ENCODE measurements at regions not wholly inside any gene's neighbourhood (a gene's known extent, or its start where the extent isn't known, plus 50 kb on each side); places are given as distances from the start of the nearest gene placed in this dataset.

DNA sequence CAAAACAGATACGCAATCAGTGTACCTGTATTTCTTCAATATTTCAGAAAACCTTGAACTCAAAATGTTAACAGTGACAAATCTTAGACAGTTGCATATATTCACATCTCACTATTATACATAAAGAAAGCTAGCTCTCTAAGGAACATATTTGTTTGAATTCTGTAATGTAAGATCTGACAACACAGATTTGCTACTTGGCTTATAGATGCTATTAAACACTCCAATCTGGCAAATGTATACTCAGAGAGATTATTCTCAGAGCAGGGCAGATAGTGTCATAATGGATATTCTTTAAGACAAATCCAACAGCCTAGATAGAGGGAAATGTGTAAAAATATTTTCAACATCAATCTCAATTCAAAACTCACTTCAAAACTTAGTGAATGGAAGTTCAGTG lies 794.5 kb upstream of the CDH9 start:
- H3K27ac ChIP-seq: no peak overlapping the region
- no peaks in the 10 kb centered on the region for H3K27me3 ChIP-seq
- DNase-seq: no peak
- no peaks in the 10 kb centered on the region for H3K9me3 ChIP-seq
- H3K4me3 ChIP-seq: no peak overlapping the region
- no peak for TF ChIP-seq POLR2A (IDR thresholded peaks at IDR 0.05)
- TF ChIP-seq, protein P1, sequence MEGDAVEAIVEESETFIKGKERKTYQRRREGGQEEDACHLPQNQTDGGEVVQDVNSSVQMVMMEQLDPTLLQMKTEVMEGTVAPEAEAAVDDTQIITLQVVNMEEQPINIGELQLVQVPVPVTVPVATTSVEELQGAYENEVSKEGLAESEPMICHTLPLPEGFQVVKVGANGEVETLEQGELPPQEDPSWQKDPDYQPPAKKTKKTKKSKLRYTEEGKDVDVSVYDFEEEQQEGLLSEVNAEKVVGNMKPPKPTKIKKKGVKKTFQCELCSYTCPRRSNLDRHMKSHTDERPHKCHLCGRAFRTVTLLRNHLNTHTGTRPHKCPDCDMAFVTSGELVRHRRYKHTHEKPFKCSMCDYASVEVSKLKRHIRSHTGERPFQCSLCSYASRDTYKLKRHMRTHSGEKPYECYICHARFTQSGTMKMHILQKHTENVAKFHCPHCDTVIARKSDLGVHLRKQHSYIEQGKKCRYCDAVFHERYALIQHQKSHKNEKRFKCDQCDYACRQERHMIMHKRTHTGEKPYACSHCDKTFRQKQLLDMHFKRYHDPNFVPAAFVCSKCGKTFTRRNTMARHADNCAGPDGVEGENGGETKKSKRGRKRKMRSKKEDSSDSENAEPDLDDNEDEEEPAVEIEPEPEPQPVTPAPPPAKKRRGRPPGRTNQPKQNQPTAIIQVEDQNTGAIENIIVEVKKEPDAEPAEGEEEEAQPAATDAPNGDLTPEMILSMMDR (IDR thresholded peaks at IDR 0.05): no peak
- H3K4me1 ChIP-seq: no peaks in the 10 kb centered on the region
- H3K36me3 ChIP-seq (replicated peaks in 1 of 2; ENCODE audit: insufficient read depth in 1 of 2, low read depth in 2 of 2): no peaks in the 10 kb centered on the region
- ATAC-seq: no peak
- intact Hi-C loops (cut with DNase I): no loop called here
- 84% methylated on average over 1 of the region's 1 CpG for WGBS, 2 donors

DNA sequence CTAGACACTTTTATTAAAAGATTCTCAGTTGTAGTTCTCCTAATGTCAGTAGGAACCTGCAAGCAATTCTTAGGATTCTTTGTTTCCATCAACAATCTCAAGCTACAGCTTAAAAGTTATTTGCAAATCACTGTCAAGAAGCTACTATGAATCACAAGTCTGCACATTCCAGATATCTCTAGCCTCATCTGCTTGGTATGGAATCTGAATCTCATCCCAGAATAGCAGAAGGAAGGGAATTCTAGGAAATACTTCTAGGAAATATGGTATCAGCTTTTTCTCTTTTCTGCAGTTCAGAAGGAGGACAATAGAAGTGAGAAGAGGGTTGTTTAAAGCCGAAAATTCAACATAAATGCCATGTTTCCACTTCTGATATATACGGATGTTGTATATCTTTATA lies 792.2 kb upstream of the CDH9 start:
- Histone ChIP-seq H3K36me3 (replicated peaks in 1 of 2; ENCODE audit: insufficient read depth in 1 of 2, low read depth in 2 of 2) (no peaks in the 10 kb centered on the region), H3K4me1 (no peaks in the 10 kb centered on the region), H3K27ac (no peak overlapping the region), H3K9me3 (no peaks in the 10 kb centered on the region), H3K4me3 (no peak overlapping the region), H3K27me3 (no peaks in the 10 kb centered on the region)
- WGBS, 2 donors: 72 to 77% methylated on average over 2 of the region's 2 CpGs
- DNase-seq (no peak), ATAC-seq (no peak)
- intact Hi-C loops (cut with DNase I): no loop called here
- TF ChIP-seq POLR2A (IDR thresholded peaks at IDR 0.05): no peak
- TF ChIP-seq, protein P1 (IDR thresholded peaks at IDR 0.05): no peak

GRCh38 chr5:27821681-27822080 lies 783.3 kb upstream of the CDH9 start:
- H3K27ac ChIP-seq: no peak overlapping the region
- intact Hi-C loops (cut with DNase I): no loop called here
- H3K27me3 ChIP-seq: no peaks in the 10 kb centered on the region
- H3K4me3 ChIP-seq: no peak overlapping the region
- WGBS, 2 donors: 22 to 26% methylated on average over 2 of the region's 2 CpGs
- no peaks in the 10 kb centered on the region for H3K36me3 ChIP-seq (replicated peaks in 1 of 2; ENCODE audit: insufficient read depth in 1 of 2, low read depth in 2 of 2)
- no peaks in the 10 kb centered on the region for H3K9me3 ChIP-seq
- TF ChIP-seq, protein P1 (IDR thresholded peaks at IDR 0.05): no peak
- TF ChIP-seq POLR2A (IDR thresholded peaks at IDR 0.05): no peak
- ATAC-seq: no peak
- no peaks in the 10 kb centered on the region for H3K4me1 ChIP-seq
- no peak for DNase-seq

- no peaks in the 10 kb centered on the region for H3K4me1 ChIP-seq
- no peak for TF ChIP-seq POLR2A (IDR thresholded peaks at IDR 0.05)
- TF ChIP-seq, protein P1 (IDR thresholded peaks at IDR 0.05): no peak
- H3K27me3 ChIP-seq: no peaks in the 10 kb centered on the region
- DNase-seq: no peak
- no peak overlapping the region for H3K4me3 ChIP-seq
- WGBS, 2 donors: 31 to 34% methylated on average over 1 of the region's 1 CpG
- no peaks in the 10 kb centered on the region for H3K36me3 ChIP-seq (replicated peaks in 1 of 2; ENCODE audit: insufficient read depth in 1 of 2, low read depth in 2 of 2)
- no peak for ATAC-seq
- H3K27ac ChIP-seq: no peak overlapping the region
- no peaks in the 10 kb centered on the region for H3K9me3 ChIP-seq
- intact Hi-C loops (cut with DNase I): no loop called here
Observed at GRCh38 chr5:27818888-27819287, 780.5 kb upstream of the CDH9 start.

GRCh38 chr5:27814983-27815382 lies 776.6 kb upstream of the CDH9 start:
- Histone ChIP-seq H3K27ac (no peak overlapping the region), H3K4me1 (no peaks in the 10 kb centered on the region), H3K4me3 (no peak overlapping the region), H3K9me3 (no peaks in the 10 kb centered on the region), H3K27me3 (no peaks in the 10 kb centered on the region), H3K36me3 (replicated peaks in 1 of 2; ENCODE audit: insufficient read depth in 1 of 2, low read depth in 2 of 2) (no peaks in the 10 kb centered on the region)
- DNase-seq (no peak), ATAC-seq (no peak)
- intact Hi-C loops (cut with DNase I): no loop called here
- WGBS, 2 donors: 0 to 4% methylated on average over 1 of the region's 1 CpG
- TF ChIP-seq, protein P1 (IDR thresholded peaks at IDR 0.05): no peak
- no peak for TF ChIP-seq POLR2A (IDR thresholded peaks at IDR 0.05)

Data from body of pancreas (tissue), 4 donors.